H1 (cell line): ENCODE measurements at regions not wholly inside any gene's neighbourhood (a gene's known extent, or its start where the extent isn't known, plus 50 kb on each side); places are given as distances from the start of the nearest gene placed in this dataset.

Experiments used
- BCL11A ChIP-seq, 2 experiments: IDR thresholded peaks; one replicate each; pipeline ENCODE4 v1.6.1; 2011; ENCODE audit warnings: low read depth in 2 of 2, low read length in 2 of 2, mild to moderate bottlenecking in 2 of 2
- BRCA1 ChIP-seq: IDR thresholded peaks from 2 replicates; pipeline ENCODE4 v1.6.1; 2012; ENCODE audit warnings: low read depth, low read length, improper control_type of control experiment
- CBX8 ChIP-seq: fragments of 300-800, 300-1000 bp; sonication (generic); IDR thresholded peaks from 2 replicates; pipeline ENCODE4 v1.7.1; 2016; ENCODE audit warnings: low read depth, low read length, borderline replicate concordance
- CTBP2 ChIP-seq: IDR thresholded peaks from 2 replicates; pipeline ENCODE4 v1.7.0; 2011; ENCODE audit warnings: borderline replicate concordance, mild to moderate bottlenecking, moderate library complexity, mixed read lengths, low read length; ENCODE audit not compliant: insufficient read depth, insufficient read length
- EGR1 ChIP-seq: IDR thresholded peaks from 2 replicates; pipeline ENCODE4 v1.6.1; 2011; ENCODE audit warnings: low read depth, low read length, borderline replicate concordance
- KDM5A ChIP-seq: fragments of 200-600 bp; IDR thresholded peaks from 2 replicates; pipeline ENCODE4 v1.7.1; 2012; ENCODE audit warnings: mild to moderate bottlenecking, low read length, inconsistent platforms, mixed read lengths
- SIN3A ChIP-seq, 2 experiments: IDR thresholded peaks in 1 of 2; conservative IDR thresholded peaks in 1 of 2; 2 replicates each; pipeline ENCODE4 v1.6.1; 2011 to 2012; ENCODE audit warnings: low read length in 2 of 2, improper control_type of control experiment in 1 of 2, low read depth in 1 of 2, mild to moderate bottlenecking in 1 of 2
- SP4 ChIP-seq: IDR thresholded peaks from 2 replicates; pipeline ENCODE4 v1.6.1; 2012; ENCODE audit warnings: low read length, inconsistent platforms
- TCF12 ChIP-seq: IDR thresholded peaks from 2 replicates; pipeline ENCODE4 v1.6.1; 2011; ENCODE audit warnings: low read depth, mild to moderate bottlenecking, low read length

DNA sequence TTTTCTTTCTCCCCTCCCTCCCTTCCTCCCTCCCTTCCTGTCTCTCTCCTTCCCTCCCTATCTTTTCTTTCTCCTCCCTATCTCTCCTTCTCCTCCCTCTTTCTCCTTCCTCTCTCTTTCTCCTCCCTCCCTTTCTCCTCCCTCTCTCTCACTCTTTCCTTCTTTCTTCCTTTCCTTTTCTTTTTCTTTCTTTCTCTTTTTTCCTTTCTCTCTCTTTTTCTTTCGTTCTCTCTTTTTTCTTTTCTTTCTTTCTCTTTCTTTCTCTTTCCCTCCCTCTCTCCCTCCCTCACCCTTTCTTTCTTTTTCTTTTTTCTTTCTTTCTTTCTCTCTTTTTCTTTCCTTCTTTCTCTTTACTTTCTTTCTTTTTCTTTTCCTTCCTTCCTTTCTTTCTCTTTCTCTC lies 169.7 kb upstream of the LINC00305 start (continued):
- TF ChIP-seq SIN3A (conservative IDR thresholded peaks at IDR 0.05 in 1 of 2, IDR thresholded peaks at IDR 0.05 in 1 of 2; ENCODE audit: low read depth in 1 of 2, low read length in 2 of 2) (no peak), KDM5A (no peak), CTBP2 (no peak), EGR1 (no peak), BRCA1 (no peak), CBX8 (no peak), SP4 (no peak), BCL11A (IDR thresholded peaks at IDR 0.05; ENCODE audit: low read depth in 2 of 2, low read length in 2 of 2) (no peak), TCF12 (no peak)
